A172 (cell line): ENCODE measurements at regions not wholly inside any gene's neighbourhood (a gene's known extent, or its start where the extent isn't known, plus 50 kb on each side); places are given as distances from the start of the nearest gene placed in this dataset.
"Not testable (repeated sequence)": the region's sequence is repeated elsewhere in the genome, so short reads cannot be mapped to it uniquely, and the experiment has no call there.

Experiments used
- DNase-seq: peaks from one replicate; pipeline ENCODE4 v3.0.0-alpha.2; 2015; ENCODE audit warnings: low spot score

GRCh38 chr12:33589576-33590114, 150.0 kb upstream of the SYT10 start:
- DNase-seq = no peak

GRCh38 chr12:33593753-33594152, 154.1 kb upstream of the SYT10 start:
- no peak for DNase-seq

- no peak for DNase-seq
Measured at GRCh38 chr12:33596061-33596460, 156.4 kb upstream of the SYT10 start.

- DNase-seq = no peak
Measured at GRCh38 chr12:33596814-33597213, 157.2 kb upstream of the SYT10 start.

- no peak for DNase-seq
Measured at GRCh38 chr12:33602515-33602914, 162.9 kb upstream of the SYT10 start.

GRCh38 chr12:33605757-33606156, 166.1 kb upstream of the SYT10 start:
- peak; percentile 56 for DNase-seq

- DNase-seq = no peak
Measured at GRCh38 chr12:33609910-33610309, 170.3 kb upstream of the SYT10 start.

- no peak for DNase-seq
Measured at GRCh38 chr12:33614630-33615029, 175.0 kb upstream of the SYT10 start.

GRCh38 chr12:33617218-33617617, 177.6 kb upstream of the SYT10 start:
- DNase-seq = no peak

- DNase-seq = no peak
Measured at GRCh38 chr12:33628087-33628486, 188.5 kb upstream of the SYT10 start.

GRCh38 chr12:33634544-33634943, 194.9 kb upstream of the SYT10 start:
- DNase-seq = no peak

- DNase-seq = not testable (repeated sequence)
Measured at GRCh38 chr12:33636930-33637329, 197.3 kb upstream of the SYT10 start.

- DNase-seq = no peak
Measured at GRCh38 chr12:33639975-33640374, 200.4 kb upstream of the SYT10 start.

GRCh38 chr12:33649992-33650391, 210.4 kb upstream of the SYT10 start:
- DNase-seq = no peak

GRCh38 chr12:33650832-33651231, 211.2 kb upstream of the SYT10 start:
- no peak for DNase-seq

GRCh38 chr12:33653362-33653761, 213.7 kb upstream of the SYT10 start:
- no peak for DNase-seq

GRCh38 chr12:33654313-33654712, 214.7 kb upstream of the SYT10 start:
- DNase-seq = peak; percentile 8

- no peak for DNase-seq
Measured at GRCh38 chr12:33663000-33663654, 223.5 kb upstream of the SYT10 start.

GRCh38 chr12:33669349-33669748, 229.7 kb upstream of the SYT10 start:
- DNase-seq = no peak

- DNase-seq = no peak
Measured at GRCh38 chr12:33670284-33670683, 230.7 kb upstream of the SYT10 start.

GRCh38 chr12:33671676-33672075, 232.1 kb upstream of the SYT10 start:
- no peak for DNase-seq

- DNase-seq = no peak
Measured at GRCh38 chr12:33672836-33673577, 233.4 kb upstream of the SYT10 start.

GRCh38 chr12:33676866-33677265, 237.2 kb upstream of the SYT10 start:
- DNase-seq = peak; percentile 4
